Panc1 (cell line): ENCODE measurements at regions not wholly inside any gene's neighbourhood (a gene's known extent, or its start where the extent isn't known, plus 50 kb on each side); places are given as distances from the start of the nearest gene placed in this dataset.

Source experiments
- ATAC-seq: fragments of 200-7000 bp; cut with Tn5 transposase; 2 replicates; pipeline ENCODE4 v1.9.1; 2020; ENCODE audit warnings: mild to moderate bottlenecking, moderate library complexity
- BruUV-seq: library from RNA; stranded (reverse); fragments of 400-500 nt; replicated peaks from 2 replicates; lab custom pipeline; 2021; lab: Mats Ljungman, UMichigan
- CTCF ChIA-PET: fragments of 300-600 bp; sonication (Branson Sonifier 250); formaldehyde crosslinking; loops from one replicate; lab custom pipeline; 2022; ENCODE audit warnings: antibody characterized with exemption; lab: Charles Lee
- POLR2A ChIA-PET: fragments of 300-600 bp; sonication (Branson Sonifier 250); formaldehyde crosslinking; loops from one replicate; lab custom pipeline; 2022; ENCODE audit warnings: antibody characterized with exemption; lab: Charles Lee
- DNase-seq: peaks from one replicate; pipeline ENCODE4 v3.0.0-alpha.2; 2010; ENCODE audit warnings: low read depth, low spot score
- H3K27ac ChIP-seq: 2 replicates; pipeline ENCODE4 v1.5.1; 2011; ENCODE audit warnings: mild to moderate bottlenecking, low read length, inconsistent platforms
- H3K27me3 ChIP-seq: fragments of 200-500 bp; sonication (Bioruptor generic); 2 replicates; pipeline ENCODE4 v1.6.0; 2014; ENCODE audit warnings: low read length, inconsistent platforms; ENCODE audit not compliant: control insufficient read depth, insufficient read depth
- H3K36me3 ChIP-seq: fragments of 200-500 bp; sonication (Bioruptor generic); 2 replicates; pipeline ENCODE4 v1.5.1; 2014; ENCODE audit warnings: inconsistent platforms, mild to moderate bottlenecking, low read length, moderate library complexity; ENCODE audit not compliant: control insufficient read depth, insufficient read depth
- H3K4me1 ChIP-seq: 2 replicates; pipeline ENCODE4 v1.5.1; 2011; ENCODE audit warnings: inconsistent platforms, mild to moderate bottlenecking, low read length, moderate library complexity; ENCODE audit not compliant: control insufficient read depth, insufficient read depth
- H3K4me3 ChIP-seq, 2 experiments: 2 replicates each; pipeline ENCODE4 v1.5.1; 2011 to 2012; ENCODE audit warnings: low read depth in 2 of 2, low read length in 2 of 2, mild to moderate bottlenecking in 2 of 2, inconsistent platforms in 1 of 2, moderate library complexity in 1 of 2
- H3K9me3 ChIP-seq: fragments of 200-500 bp; sonication (Bioruptor generic); 2 replicates; pipeline ENCODE4 v1.5.1; 2014; ENCODE audit warnings: low read depth, mild to moderate bottlenecking, inconsistent platforms, low read length, moderate library complexity; ENCODE audit not compliant: control insufficient read depth, insufficient read depth
- CTCF ChIP-seq: fragments of 450-650 bp; IDR thresholded peaks from 2 replicates; pipeline ENCODE4 v1.5.1; 2017; ENCODE audit warnings: mild to moderate bottlenecking
- POLR2AphosphoS5 ChIP-seq: IDR thresholded peaks from 2 replicates; pipeline ENCODE4 v1.6.1; 2012; ENCODE audit warnings: mild to moderate bottlenecking, low read depth, low read length, moderate library complexity
- SIN3A ChIP-seq: IDR thresholded peaks from 2 replicates; pipeline ENCODE4 v1.6.1; 2012; ENCODE audit warnings: low read depth, mild to moderate bottlenecking, low read length, moderate library complexity, borderline replicate concordance; ENCODE audit not compliant: insufficient read depth
- TCF7L2 ChIP-seq: IDR thresholded peaks from 2 replicates; pipeline ENCODE4 v1.6.1; 2011; ENCODE audit warnings: mild to moderate bottlenecking, low read depth, low read length, inconsistent platforms
- in situ Hi-C: cut with HindIII; loops from 2 replicates; pipeline ENCODE4 v1.10.0; 2016; ENCODE audit warnings: low sequenced_read_pairs, low pct_unique_long_range_greater_than_20kb
- intact Hi-C: fragments of 100-400 bp; cut with micrococcal nuclease; formaldehyde crosslinking; loops from one replicate; pipeline ENCODE4 v1.10.0; 2022; ENCODE audit not compliant: unreplicated experiment
- TF ChIP-seq, protein P1 (sequence below), 2 experiments: IDR thresholded peaks; 2 replicates each; pipeline ENCODE4 v1.6.1; 2011 to 2012; ENCODE audit warnings: low read depth in 2 of 2, control low read depth in 1 of 2, low read length in 1 of 2, mild to moderate bottlenecking in 1 of 2, moderate library complexity in 1 of 2; ENCODE audit not compliant: insufficient read depth in 1 of 2

DNA sequence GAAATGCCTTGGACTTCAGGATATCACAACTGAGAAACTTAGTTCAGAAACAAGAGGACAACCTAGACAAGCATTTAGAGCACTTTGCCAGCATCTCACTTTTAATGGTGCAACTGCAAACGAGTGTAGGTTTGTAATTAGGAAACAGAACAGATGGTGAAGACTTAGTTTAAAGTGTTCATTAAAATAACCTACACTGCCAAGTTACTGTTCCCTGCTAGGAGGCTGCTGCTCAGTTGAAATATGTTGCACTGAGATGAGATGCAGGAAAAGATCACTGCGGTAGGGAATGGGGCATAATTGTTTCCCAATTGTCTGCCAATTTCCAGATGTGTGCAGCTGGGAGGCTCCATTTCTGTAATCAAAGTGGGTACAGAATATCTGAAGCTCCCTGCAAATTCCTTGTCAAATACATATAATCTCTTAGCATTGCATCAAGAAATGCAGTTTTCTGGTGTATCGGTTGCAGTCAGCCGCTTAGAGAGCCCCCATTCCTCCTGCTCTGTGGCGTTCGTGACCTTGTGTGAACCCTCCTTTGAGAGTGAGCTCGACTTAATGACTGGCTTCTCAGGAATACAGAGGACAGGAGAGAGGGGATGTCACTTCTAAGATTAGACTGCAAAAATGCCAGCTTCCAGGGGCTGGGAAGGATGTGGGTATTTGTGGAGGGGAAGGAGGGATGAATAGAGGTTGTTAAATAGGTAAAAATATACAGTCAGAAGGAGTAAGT is 448.9 kb downstream of the MED10 start:
- no peaks in the 10 kb centered on the region for H3K4me1 ChIP-seq
- CTCF ChIA-PET, result no interaction called here
- H3K9me3 ChIP-seq, result no peaks in the 10 kb centered on the region
- ATAC-seq, result no peak
- no peaks in the 10 kb centered on the region for H3K36me3 ChIP-seq
- no peak for DNase-seq
- intact Hi-C loops (no loop called here), in situ Hi-C loops (no loop called here)
- TF ChIP-seq SIN3A (no peak), CTCF (no peak), TCF7L2 (no peak), POLR2AphosphoS5 (no peak)
- TF ChIP-seq, protein P1, sequence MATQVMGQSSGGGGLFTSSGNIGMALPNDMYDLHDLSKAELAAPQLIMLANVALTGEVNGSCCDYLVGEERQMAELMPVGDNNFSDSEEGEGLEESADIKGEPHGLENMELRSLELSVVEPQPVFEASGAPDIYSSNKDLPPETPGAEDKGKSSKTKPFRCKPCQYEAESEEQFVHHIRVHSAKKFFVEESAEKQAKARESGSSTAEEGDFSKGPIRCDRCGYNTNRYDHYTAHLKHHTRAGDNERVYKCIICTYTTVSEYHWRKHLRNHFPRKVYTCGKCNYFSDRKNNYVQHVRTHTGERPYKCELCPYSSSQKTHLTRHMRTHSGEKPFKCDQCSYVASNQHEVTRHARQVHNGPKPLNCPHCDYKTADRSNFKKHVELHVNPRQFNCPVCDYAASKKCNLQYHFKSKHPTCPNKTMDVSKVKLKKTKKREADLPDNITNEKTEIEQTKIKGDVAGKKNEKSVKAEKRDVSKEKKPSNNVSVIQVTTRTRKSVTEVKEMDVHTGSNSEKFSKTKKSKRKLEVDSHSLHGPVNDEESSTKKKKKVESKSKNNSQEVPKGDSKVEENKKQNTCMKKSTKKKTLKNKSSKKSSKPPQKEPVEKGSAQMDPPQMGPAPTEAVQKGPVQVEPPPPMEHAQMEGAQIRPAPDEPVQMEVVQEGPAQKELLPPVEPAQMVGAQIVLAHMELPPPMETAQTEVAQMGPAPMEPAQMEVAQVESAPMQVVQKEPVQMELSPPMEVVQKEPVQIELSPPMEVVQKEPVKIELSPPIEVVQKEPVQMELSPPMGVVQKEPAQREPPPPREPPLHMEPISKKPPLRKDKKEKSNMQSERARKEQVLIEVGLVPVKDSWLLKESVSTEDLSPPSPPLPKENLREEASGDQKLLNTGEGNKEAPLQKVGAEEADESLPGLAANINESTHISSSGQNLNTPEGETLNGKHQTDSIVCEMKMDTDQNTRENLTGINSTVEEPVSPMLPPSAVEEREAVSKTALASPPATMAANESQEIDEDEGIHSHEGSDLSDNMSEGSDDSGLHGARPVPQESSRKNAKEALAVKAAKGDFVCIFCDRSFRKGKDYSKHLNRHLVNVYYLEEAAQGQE (IDR thresholded peaks at IDR 0.05; ENCODE audit: insufficient read depth in 1 of 2, low read depth in 2 of 2, low read length in 1 of 2), result no peak
- no peak overlapping the region for H3K27ac ChIP-seq
- no TSS peak for BruUV-seq
- H3K27me3 ChIP-seq, result no peaks in the 10 kb centered on the region
- no peak overlapping the region for H3K4me3 ChIP-seq
- POLR2A ChIA-PET, result no interaction called here

DNA sequence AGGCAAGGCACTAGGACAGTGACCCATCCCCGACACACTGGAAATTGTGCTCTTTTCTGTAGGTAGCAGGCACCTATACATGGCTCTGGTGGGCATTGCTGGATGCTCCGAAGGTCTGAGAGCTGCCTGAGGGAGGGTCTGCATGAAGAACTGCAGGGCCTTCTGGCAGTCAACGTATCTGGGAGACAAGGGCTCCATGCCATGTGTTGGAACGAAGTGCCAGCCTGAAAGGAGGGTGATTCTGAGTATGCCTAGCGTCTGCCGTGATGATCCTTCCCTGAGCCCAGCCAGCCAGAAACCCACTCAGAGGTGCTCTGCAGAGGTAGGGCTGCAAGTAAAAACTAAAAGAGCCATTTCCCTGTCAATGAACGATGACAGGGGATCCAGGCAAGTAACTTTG is 453.2 kb downstream of the MED10 start:
- ChIA-PET CTCF (no interaction called here), POLR2A (no interaction called here)
- H3K27me3 ChIP-seq, result no peaks in the 10 kb centered on the region
- H3K27ac ChIP-seq, result no peak overlapping the region
- intact Hi-C loops (no loop called here), in situ Hi-C loops (no loop called here)
- no peaks in the 10 kb centered on the region for H3K4me1 ChIP-seq
- H3K36me3 ChIP-seq, result no peaks in the 10 kb centered on the region
- no peak for DNase-seq
- H3K4me3 ChIP-seq, result no peak overlapping the region
- TF ChIP-seq, protein P1 (IDR thresholded peaks at IDR 0.05; ENCODE audit: insufficient read depth in 1 of 2, low read depth in 2 of 2, low read length in 1 of 2), result no peak
- TF ChIP-seq POLR2AphosphoS5, result no peak
- no peak for TF ChIP-seq CTCF
- TF ChIP-seq TCF7L2, result no peak
- TF ChIP-seq SIN3A, result no peak
- no peaks in the 10 kb centered on the region for H3K9me3 ChIP-seq
- no peak for ATAC-seq
- no TSS peak for BruUV-seq
